Endothelial cell of umbilical vein (primary cell): ENCODE measurements at regions not wholly inside any gene's neighbourhood (a gene's known extent, or its start where the extent isn't known, plus 50 kb on each side); places are given as distances from the start of the nearest gene placed in this dataset.

Source experiments
- BruUV-seq: library from RNA; stranded (reverse); fragments of 400-500 nt; replicated peaks from 2 replicates; lab custom pipeline; 2021; lab: Mats Ljungman, UMichigan
- CTCF ChIA-PET: fragments of 300-600, 350-600 bp; sonication (Branson Sonifier 250); formaldehyde crosslinking; loops from one replicate; lab custom pipeline; 2021; ENCODE audit warnings: antibody characterized with exemption, inconsistent platforms; lab: Charles Lee
- POLR2A ChIA-PET: fragments of 300-600, 350-600 bp; sonication (Branson Sonifier 250); formaldehyde crosslinking; loops from one replicate; lab custom pipeline; 2021; ENCODE audit warnings: antibody characterized with exemption, inconsistent platforms; lab: Charles Lee
- DNase-seq: peaks from one replicate; pipeline ENCODE4 v3.0.0-alpha.2; 2011; ENCODE audit warnings: low read depth, low spot score
- FAIRE-seq: peaks from 2 replicates; lab custom pipeline; 2011; peaks lifted over from hg19 to GRCh38; lab: Jason Lieb, UNC
- H2AFZ ChIP-seq: 2 replicates; pipeline ENCODE4 v1.6.0; 2012; ENCODE audit warnings: low read depth, low read length, control low read depth, inconsistent platforms
- H3K27ac ChIP-seq: 2 replicates; pipeline ENCODE4 v1.5.1; 2011; ENCODE audit warnings: low read depth, mild to moderate bottlenecking, control low read depth, low read length, moderate library complexity; ENCODE audit not compliant: insufficient read depth
- H3K27me3 ChIP-seq, 2 experiments: 2 replicates each; pipeline versions ENCODE4 v1.6.0 to v1.6.1; 2011; ENCODE audit warnings: low read length in 2 of 2, mixed read lengths in 1 of 2; ENCODE audit not compliant: control insufficient read depth in 2 of 2, insufficient read depth in 2 of 2
- H3K36me3 ChIP-seq, 2 experiments: 2 replicates in 1 of 2; 3 replicates in 1 of 2; pipeline ENCODE4 v1.5.1; 2011; ENCODE audit warnings: low read length in 2 of 2, mild to moderate bottlenecking in 1 of 2, moderate library complexity in 1 of 2; ENCODE audit not compliant: control insufficient read depth in 2 of 2, insufficient read depth in 2 of 2; ENCODE audit errors: extremely low read depth in 1 of 2
- H3K4me1 ChIP-seq: 3 replicates; pipeline ENCODE4 v1.5.1; 2011; ENCODE audit warnings: mild to moderate bottlenecking, low read length; ENCODE audit not compliant: control insufficient read depth, insufficient read depth; ENCODE audit errors: extremely low read depth
- H3K4me2 ChIP-seq: 2 replicates; pipeline ENCODE4 v1.6.1; 2011; ENCODE audit warnings: low read length, control low read depth, mixed read lengths; ENCODE audit not compliant: insufficient read depth
- H3K4me3 ChIP-seq, 3 experiments: fragments of 200-600 bp in 1 of 3; sonication (generic), shearing (Covaris generic) in 1 of 3; replicated peaks in 1 of 3; 2 replicates each; pipeline ENCODE4 v1.5.1; 2011 to 2016; ENCODE audit warnings: control low read depth in 3 of 3, low read length in 3 of 3, mild to moderate bottlenecking in 2 of 3, inconsistent platforms in 1 of 3, low read depth in 1 of 3, moderate library complexity in 1 of 3; ENCODE audit not compliant: insufficient read depth in 1 of 3
- H3K79me2 ChIP-seq: 2 replicates; pipeline ENCODE4 v1.6.0; 2012; ENCODE audit warnings: low read length, inconsistent platforms; ENCODE audit not compliant: control insufficient read depth, insufficient read depth
- H3K9ac ChIP-seq: replicated peaks from 2 replicates; pipeline ENCODE3; 2011; ENCODE audit warnings: low read length, control low read depth; ENCODE audit not compliant: insufficient read depth; ENCODE audit errors: extremely low read depth
- H3K9me1 ChIP-seq: replicated peaks from 3 replicates; pipeline ENCODE4 v1.6.0; 2011; ENCODE audit warnings: mild to moderate bottlenecking, low read length; ENCODE audit not compliant: control insufficient read depth, insufficient read depth; ENCODE audit errors: extremely low read depth
- H3K9me3 ChIP-seq: replicated peaks from 2 replicates; pipeline ENCODE4 v1.5.1; 2012; ENCODE audit warnings: low read length, inconsistent platforms; ENCODE audit not compliant: control insufficient read depth, insufficient read depth
- H4K20me1 ChIP-seq: replicated peaks from 2 replicates; pipeline ENCODE3; 2011; ENCODE audit warnings: mild to moderate bottlenecking, low read length; ENCODE audit not compliant: control insufficient read depth, insufficient read depth; ENCODE audit errors: extremely low read depth
- CTCF ChIP-seq, 2 donors: IDR thresholded peaks; 1 replicate in 1 of 2; 2 replicates in 1 of 2; pipeline ENCODE4 v1.5.1; 2011; ENCODE audit warnings: low read length in 2 of 2, mild to moderate bottlenecking in 2 of 2, moderate library complexity in 2 of 2, control low read depth in 1 of 2, inconsistent platforms in 1 of 2, low read depth in 1 of 2; ENCODE audit not compliant: insufficient read depth in 1 of 2; ENCODE audit errors: extremely low read depth in 1 of 2
- EZH2 ChIP-seq: IDR thresholded peaks from 2 replicates; pipeline ENCODE4 v1.6.1; 2012; ENCODE audit warnings: borderline replicate concordance, low read depth, mild to moderate bottlenecking, moderate library complexity, low read length, inconsistent platforms; ENCODE audit not compliant: severe bottlenecking
- FOS ChIP-seq: IDR thresholded peaks from 2 replicates; pipeline ENCODE4 v1.6.1; 2011; ENCODE audit warnings: mild to moderate bottlenecking, low read length, moderate library complexity, borderline replicate concordance; ENCODE audit not compliant: insufficient read depth
- GATA2 ChIP-seq: IDR thresholded peaks from 2 replicates; pipeline ENCODE4 v1.7.0; 2011; ENCODE audit warnings: low read depth, mild to moderate bottlenecking, moderate library complexity, mixed read lengths, low read length; ENCODE audit not compliant: insufficient read length, insufficient read depth
- JUN ChIP-seq: IDR thresholded peaks from 2 replicates; pipeline ENCODE4 v1.6.1; 2011; ENCODE audit warnings: borderline replicate concordance, low read depth; ENCODE audit not compliant: insufficient read length, insufficient read depth
- MYC ChIP-seq: IDR thresholded peaks from one replicate; pipeline ENCODE4 v1.6.1; 2011; ENCODE audit warnings: mild to moderate bottlenecking, low read depth, low read length
- POLR2A ChIP-seq: IDR thresholded peaks from 2 replicates; pipeline ENCODE4 v1.6.1; 2012; ENCODE audit warnings: low read depth, mild to moderate bottlenecking, control low read depth, low read length
- POLR2AphosphoS5 ChIP-seq: IDR thresholded peaks from 2 replicates; pipeline ENCODE4 v1.6.1; 2012; ENCODE audit warnings: low read depth, mild to moderate bottlenecking, control low read depth, low read length, moderate library complexity; ENCODE audit not compliant: insufficient read depth
- dilution Hi-C: fragments of 300-500 bp; cut with MboI; formaldehyde crosslinking; loops from one replicate; pipeline ENCODE4 v1.15.0; 2019; ENCODE audit warnings: low sequenced_read_pairs; ENCODE audit not compliant: extremely low pct_ligation_motif_present
- intact Hi-C: fragments of 100-400 bp; cut with micrococcal nuclease; formaldehyde crosslinking; loops from one replicate; pipeline ENCODE4 v1.10.0; 2022
- TF ChIP-seq, protein P1 (sequence below): IDR thresholded peaks from 2 replicates; pipeline ENCODE4 v1.6.1; 2011; ENCODE audit not compliant: insufficient read depth, insufficient read length

GRCh38 chr11:115698243-115698642 is 194.0 kb upstream of the CADM1 start:
- H3K27me3 ChIP-seq, result no peaks in the 10 kb centered on the region
- intact Hi-C loops, result no loop called here
- no TSS peak for BruUV-seq
- no peak overlapping the region for H3K4me3 ChIP-seq
- no peak overlapping the region for H3K27ac ChIP-seq
- peaks cover 8% of the 10 kb centered on the region for H3K9me3 ChIP-seq
- ChIA-PET POLR2A (no interaction called here), CTCF (no interaction called here)
- H3K36me3 ChIP-seq, result no peaks in the 10 kb centered on the region
- H3K4me2 ChIP-seq, result no peak overlapping the region
- FAIRE-seq, result no peak
- DNase-seq, result no peak
- dilution Hi-C loops, result no loop called here
- H3K9me1 ChIP-seq, result no peaks in the 10 kb centered on the region
- H3K9ac ChIP-seq, result no peak overlapping the region
- H3K4me1 ChIP-seq, result no peaks in the 10 kb centered on the region
- H4K20me1 ChIP-seq, result no peaks in the 10 kb centered on the region
- no peaks in the 10 kb centered on the region for H3K79me2 ChIP-seq
- H2AFZ ChIP-seq, result no peak overlapping the region
- TF ChIP-seq GATA2 (no peak), MYC (no peak), CTCF (IDR thresholded peaks at IDR 0.05; ENCODE audit: extremely low read depth in 1 of 2, insufficient read depth in 1 of 2, low read depth in 1 of 2, low read length in 2 of 2) (no peak), EZH2 (no peak), JUN (no peak), POLR2A (no peak), POLR2AphosphoS5 (no peak), FOS (no peak)
- TF ChIP-seq, protein P1, sequence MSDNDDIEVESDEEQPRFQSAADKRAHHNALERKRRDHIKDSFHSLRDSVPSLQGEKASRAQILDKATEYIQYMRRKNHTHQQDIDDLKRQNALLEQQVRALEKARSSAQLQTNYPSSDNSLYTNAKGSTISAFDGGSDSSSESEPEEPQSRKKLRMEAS, result no peak
